ENCODE measurements at regions not wholly inside any gene's neighbourhood (a gene's known extent, or its start where the extent isn't known, plus 50 kb on each side); places are given as distances from the start of the nearest gene placed in this dataset.

- TF ChIP-seq CTCF (IDR thresholded peaks at IDR 0.05) (no peak), POLR2A (IDR thresholded peaks at IDR 0.05) (no peak)
Measured at GRCh38 chr11:121932646-121933185, 183.3 kb downstream of the BLID start.

All from adrenal gland (tissue), 5 donors.